RWPE1 (cell line): ENCODE measurements at regions not wholly inside any gene's neighbourhood (a gene's known extent, or its start where the extent isn't known, plus 50 kb on each side); places are given as distances from the start of the nearest gene placed in this dataset.

Experiments
- CTCF ChIA-PET: fragments of 350-600 bp; sonication (Branson Sonifier 250); formaldehyde crosslinking; extraction: SDS; loops from one replicate; lab custom pipeline; 2021; lab: Yijun Ruan, JAX
- POLR2A ChIA-PET: fragments of 400-600 bp; formaldehyde crosslinking; extraction: SDS; loops from one replicate; lab custom pipeline; 2020; ENCODE audit warnings: antibody characterized with exemption; ENCODE audit not compliant: low non-redundant PET; lab: Yijun Ruan, JAX
- DNase-seq: peaks from one replicate; pipeline ENCODE4 v3.0.0; 2012; ENCODE audit warnings: low spot score
- H3K27ac ChIP-seq: fragments of 450-650 bp; 2 replicates; pipeline ENCODE4 v1.5.1; 2017
- TF ChIP-seq, protein P1 (sequence below): fragments of 450-650 bp; conservative IDR thresholded peaks from 2 replicates; pipeline ENCODE4 v1.5.1; 2017; ENCODE audit warnings: low read depth, mild to moderate bottlenecking

DNA sequence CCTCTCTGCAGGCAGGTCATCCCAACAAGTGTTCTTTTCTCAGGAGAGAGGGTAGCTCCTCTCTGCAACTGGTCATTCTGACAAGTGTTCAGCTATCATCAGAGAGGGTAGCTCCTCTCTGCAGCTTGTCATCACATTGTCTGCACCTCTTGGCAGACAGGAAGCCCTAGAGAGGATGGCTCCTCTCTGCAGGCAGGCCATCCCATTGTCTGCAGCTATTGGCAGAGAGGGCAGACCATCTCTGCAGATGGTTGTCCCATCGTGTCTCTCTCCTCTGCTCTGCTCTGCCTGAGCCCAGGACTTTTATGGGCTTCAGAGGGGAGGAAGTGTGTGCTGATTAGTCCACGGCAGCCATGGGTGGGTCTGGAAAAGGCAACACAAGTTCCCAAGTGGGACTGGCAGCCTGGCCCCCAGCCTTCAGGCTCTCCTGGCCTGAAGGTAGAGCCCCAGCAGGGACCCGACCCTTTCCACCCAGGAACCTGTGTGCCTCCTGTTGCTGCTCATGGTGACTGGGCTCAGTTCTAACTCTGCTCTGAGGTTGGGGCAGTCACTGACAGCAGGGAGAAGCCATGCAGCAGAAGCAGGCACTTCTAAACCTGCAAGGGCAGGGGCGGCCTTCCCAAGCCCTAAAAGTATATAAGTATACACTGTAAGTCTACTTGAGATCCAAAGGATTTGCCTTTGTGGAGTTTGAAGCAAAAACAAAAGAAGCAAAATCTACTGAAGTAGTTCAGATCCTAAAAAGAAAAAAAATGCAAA, 637.9 kb downstream of the PLOD2 start:
- H3K27ac ChIP-seq: no peak overlapping the region
- TF ChIP-seq, protein P1, sequence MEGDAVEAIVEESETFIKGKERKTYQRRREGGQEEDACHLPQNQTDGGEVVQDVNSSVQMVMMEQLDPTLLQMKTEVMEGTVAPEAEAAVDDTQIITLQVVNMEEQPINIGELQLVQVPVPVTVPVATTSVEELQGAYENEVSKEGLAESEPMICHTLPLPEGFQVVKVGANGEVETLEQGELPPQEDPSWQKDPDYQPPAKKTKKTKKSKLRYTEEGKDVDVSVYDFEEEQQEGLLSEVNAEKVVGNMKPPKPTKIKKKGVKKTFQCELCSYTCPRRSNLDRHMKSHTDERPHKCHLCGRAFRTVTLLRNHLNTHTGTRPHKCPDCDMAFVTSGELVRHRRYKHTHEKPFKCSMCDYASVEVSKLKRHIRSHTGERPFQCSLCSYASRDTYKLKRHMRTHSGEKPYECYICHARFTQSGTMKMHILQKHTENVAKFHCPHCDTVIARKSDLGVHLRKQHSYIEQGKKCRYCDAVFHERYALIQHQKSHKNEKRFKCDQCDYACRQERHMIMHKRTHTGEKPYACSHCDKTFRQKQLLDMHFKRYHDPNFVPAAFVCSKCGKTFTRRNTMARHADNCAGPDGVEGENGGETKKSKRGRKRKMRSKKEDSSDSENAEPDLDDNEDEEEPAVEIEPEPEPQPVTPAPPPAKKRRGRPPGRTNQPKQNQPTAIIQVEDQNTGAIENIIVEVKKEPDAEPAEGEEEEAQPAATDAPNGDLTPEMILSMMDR: no peak
- DNase-seq: no peak
- CTCF ChIA-PET: interaction anchor here (0.6 to 0.7 kb wide), 2 partner anchors 18 to 1573 kb away, joined by 3 to 4 read pairs; no protein-coding TSS in a partner anchor
- POLR2A ChIA-PET: no interaction called here

DNA sequence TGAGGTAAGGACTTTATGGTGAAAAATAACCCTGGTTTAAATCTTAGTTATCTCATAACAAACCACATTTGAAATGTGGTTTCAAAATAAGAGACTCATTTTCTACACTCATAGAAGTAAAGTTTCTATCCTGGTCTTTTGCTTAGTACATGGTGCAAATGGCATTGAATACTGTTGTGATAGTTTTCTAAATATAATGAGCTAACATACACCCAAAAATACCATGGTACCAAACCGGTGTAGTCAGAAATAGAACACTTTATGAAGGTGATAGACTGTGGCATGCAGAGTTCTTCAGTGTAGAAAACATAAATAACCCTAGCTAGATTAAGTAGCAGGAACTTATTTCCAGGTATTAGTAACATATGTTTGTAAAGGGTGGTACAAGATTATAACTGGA, 629.4 kb downstream of the PLOD2 start:
- CTCF ChIA-PET: no interaction called here
- POLR2A ChIA-PET: no interaction called here
- no peak overlapping the region for H3K27ac ChIP-seq
- no peak for DNase-seq
- TF ChIP-seq, protein P1: no peak

DNA sequence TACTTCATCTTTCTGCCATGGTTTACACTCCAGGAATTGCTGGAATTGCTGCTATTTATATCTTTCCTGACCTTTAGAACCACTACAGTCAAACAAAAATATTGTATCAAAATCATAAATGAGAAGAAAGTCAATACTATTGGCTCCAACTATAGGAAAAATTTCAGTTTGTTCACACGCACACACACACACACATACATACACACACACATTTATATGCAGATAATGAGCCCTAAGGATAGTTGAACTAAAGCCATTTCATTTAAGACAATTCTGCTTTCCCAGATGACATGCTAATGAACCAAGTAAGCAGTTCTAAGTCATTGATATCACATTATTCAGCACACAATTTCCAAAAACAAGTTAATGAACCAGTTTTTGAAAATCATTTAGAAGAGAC, 627.3 kb downstream of the PLOD2 start:
- TF ChIP-seq, protein P1: no peak
- POLR2A ChIA-PET: no interaction called here
- CTCF ChIA-PET: no interaction called here
- no peak overlapping the region for H3K27ac ChIP-seq
- no peak for DNase-seq

DNA sequence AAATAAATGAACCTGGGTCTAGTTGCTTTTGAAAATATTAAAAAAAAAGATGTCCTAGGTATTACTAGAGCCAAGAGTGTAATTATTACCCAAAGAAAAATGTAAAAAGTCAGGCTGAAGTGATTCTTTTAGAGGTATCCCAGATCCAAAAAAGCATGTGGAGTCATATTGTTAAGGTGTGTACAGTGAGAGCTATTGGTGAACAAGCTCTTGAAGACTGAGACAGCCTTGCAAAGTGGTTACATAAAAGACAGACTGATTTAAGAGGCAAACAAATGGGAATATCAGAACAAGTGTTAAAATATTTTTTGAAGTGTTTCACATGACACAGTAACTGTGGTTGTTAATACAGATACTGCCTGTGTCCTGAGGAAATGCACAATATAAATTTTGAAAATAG, 624.5 kb downstream of the PLOD2 start:
- H3K27ac ChIP-seq: no peak overlapping the region
- ChIA-PET POLR2A (no interaction called here), CTCF (no interaction called here)
- TF ChIP-seq, protein P1: no peak
- DNase-seq: no peak

DNA sequence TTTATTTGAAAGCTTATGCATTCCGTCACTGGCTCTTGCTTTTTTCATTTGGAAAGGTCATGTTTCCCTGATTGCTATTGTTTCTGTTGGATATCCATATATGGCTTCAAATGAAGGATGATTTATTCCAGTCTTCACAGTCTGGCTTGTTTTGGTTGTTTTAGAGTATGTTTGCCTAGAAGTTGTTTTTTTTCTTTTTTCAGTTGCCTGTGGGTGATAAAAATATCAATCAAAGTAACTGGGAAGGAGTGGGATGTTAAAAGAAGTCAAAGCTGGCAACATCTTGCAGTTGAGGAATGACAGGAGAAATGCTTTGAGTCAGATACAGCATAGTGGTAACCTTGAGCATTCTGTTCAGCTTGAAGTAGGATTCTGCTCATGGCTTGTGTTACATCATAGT, 610.5 kb downstream of the PLOD2 start:
- DNase-seq: no peak
- ChIA-PET POLR2A (no interaction called here), CTCF (interaction anchor here (0.7 kb wide), 1 partner anchor 10 kb away, joined by 4 read pairs; no protein-coding TSS in a partner anchor)
- TF ChIP-seq, protein P1: no peak
- no peak overlapping the region for H3K27ac ChIP-seq

DNA sequence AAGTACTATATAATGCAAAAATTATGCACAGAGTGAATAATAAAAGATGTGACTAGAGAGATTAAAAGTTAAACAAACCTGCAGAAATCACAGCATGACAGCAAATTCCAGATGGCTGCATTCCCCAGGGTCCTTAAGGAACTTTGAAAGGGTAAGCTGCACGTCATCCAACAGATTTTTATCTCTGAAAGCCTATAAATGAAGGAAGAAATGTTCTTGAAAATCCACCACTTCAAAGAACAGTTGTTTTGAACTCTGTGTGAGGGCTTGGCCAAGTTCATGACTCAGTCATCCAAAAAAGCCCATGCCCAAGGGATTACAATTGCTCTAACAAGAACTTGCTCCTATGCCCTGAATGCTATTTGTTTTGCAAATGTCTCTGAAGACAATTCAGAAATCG, 603.6 kb downstream of the PLOD2 start:
- TF ChIP-seq, protein P1: no peak
- H3K27ac ChIP-seq: no peak overlapping the region
- DNase-seq: no peak
- CTCF ChIA-PET: interaction anchor here (0.6 kb wide), 1 partner anchor 175 kb away, joined by 3 read pairs; no protein-coding TSS in a partner anchor
- POLR2A ChIA-PET: no interaction called here
